Liver (tissue), 3 donors: ENCODE measurements at regions not wholly inside any gene's neighbourhood (a gene's known extent, or its start where the extent isn't known, plus 50 kb on each side); places are given as distances from the start of the nearest gene placed in this dataset.

Source experiments
- GABPA ChIP-seq, 2 donors: IDR thresholded peaks in 1 of 2; conservative IDR thresholded peaks in 1 of 2; 2 replicates each; pipeline ENCODE4 v1.6.1; 2016; ENCODE audit warnings: antibody characterized with exemption in 2 of 2, mild to moderate bottlenecking in 1 of 2, moderate library complexity in 1 of 2
- JUND ChIP-seq, 2 donors: IDR thresholded peaks; 2 replicates each; pipeline ENCODE4 v1.6.1; 2016; ENCODE audit warnings: antibody characterized with exemption in 2 of 2
- NR2F2 ChIP-seq: IDR thresholded peaks from 2 replicates; pipeline ENCODE4 v1.6.1; 2016; ENCODE audit warnings: antibody characterized with exemption
- TAF1 ChIP-seq: conservative IDR thresholded peaks from 2 replicates; pipeline ENCODE4 v1.6.1; 2016; ENCODE audit warnings: antibody characterized with exemption, mild to moderate bottlenecking
- TF ChIP-seq, protein P1 (sequence below): fragments of 150-350 bp; IDR thresholded peaks from 2 replicates; pipeline ENCODE4 v1.5.1; 2017; ENCODE audit warnings: improper control_type of control experiment, low read depth, low read length; ENCODE audit not compliant: missing input control
- TF ChIP-seq, protein P2 (sequence below): IDR thresholded peaks from 2 replicates; pipeline ENCODE4 v1.6.1; 2016; ENCODE audit warnings: antibody characterized with exemption, mild to moderate bottlenecking
- donor health status: healthy.
- donor health status: healthy.

DNA sequence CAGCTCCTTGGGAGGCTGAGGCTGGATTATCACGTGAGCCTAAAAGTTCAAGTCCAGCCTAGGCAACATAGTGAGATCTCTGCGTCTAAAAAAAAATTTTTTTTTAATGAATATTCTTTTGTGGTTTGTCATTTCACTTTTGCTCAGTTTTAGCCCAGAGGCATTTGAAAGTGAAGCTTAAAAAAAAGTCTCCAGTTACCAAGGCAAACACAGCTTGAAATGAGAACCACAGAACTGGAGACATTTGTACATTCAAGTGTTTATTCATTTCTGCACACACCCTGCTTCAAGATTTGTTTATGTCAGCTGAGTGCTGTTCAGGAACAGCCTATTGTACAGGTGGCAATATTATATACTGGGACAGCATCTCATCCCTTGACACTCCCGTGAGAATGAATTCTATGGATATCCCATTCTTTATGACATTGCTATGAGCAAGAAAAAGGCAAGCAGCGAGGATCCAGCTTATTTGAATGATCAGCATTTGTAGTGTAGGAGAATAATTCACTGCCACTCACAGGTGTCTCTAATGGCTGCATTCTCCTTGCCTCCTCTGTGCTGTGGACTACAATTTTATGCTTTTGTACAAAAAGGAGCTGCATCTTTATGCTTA is 444.8 kb upstream of the GRM7 start:
- TF ChIP-seq, protein P1, sequence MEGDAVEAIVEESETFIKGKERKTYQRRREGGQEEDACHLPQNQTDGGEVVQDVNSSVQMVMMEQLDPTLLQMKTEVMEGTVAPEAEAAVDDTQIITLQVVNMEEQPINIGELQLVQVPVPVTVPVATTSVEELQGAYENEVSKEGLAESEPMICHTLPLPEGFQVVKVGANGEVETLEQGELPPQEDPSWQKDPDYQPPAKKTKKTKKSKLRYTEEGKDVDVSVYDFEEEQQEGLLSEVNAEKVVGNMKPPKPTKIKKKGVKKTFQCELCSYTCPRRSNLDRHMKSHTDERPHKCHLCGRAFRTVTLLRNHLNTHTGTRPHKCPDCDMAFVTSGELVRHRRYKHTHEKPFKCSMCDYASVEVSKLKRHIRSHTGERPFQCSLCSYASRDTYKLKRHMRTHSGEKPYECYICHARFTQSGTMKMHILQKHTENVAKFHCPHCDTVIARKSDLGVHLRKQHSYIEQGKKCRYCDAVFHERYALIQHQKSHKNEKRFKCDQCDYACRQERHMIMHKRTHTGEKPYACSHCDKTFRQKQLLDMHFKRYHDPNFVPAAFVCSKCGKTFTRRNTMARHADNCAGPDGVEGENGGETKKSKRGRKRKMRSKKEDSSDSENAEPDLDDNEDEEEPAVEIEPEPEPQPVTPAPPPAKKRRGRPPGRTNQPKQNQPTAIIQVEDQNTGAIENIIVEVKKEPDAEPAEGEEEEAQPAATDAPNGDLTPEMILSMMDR = no peak
- TF ChIP-seq, protein P2, sequence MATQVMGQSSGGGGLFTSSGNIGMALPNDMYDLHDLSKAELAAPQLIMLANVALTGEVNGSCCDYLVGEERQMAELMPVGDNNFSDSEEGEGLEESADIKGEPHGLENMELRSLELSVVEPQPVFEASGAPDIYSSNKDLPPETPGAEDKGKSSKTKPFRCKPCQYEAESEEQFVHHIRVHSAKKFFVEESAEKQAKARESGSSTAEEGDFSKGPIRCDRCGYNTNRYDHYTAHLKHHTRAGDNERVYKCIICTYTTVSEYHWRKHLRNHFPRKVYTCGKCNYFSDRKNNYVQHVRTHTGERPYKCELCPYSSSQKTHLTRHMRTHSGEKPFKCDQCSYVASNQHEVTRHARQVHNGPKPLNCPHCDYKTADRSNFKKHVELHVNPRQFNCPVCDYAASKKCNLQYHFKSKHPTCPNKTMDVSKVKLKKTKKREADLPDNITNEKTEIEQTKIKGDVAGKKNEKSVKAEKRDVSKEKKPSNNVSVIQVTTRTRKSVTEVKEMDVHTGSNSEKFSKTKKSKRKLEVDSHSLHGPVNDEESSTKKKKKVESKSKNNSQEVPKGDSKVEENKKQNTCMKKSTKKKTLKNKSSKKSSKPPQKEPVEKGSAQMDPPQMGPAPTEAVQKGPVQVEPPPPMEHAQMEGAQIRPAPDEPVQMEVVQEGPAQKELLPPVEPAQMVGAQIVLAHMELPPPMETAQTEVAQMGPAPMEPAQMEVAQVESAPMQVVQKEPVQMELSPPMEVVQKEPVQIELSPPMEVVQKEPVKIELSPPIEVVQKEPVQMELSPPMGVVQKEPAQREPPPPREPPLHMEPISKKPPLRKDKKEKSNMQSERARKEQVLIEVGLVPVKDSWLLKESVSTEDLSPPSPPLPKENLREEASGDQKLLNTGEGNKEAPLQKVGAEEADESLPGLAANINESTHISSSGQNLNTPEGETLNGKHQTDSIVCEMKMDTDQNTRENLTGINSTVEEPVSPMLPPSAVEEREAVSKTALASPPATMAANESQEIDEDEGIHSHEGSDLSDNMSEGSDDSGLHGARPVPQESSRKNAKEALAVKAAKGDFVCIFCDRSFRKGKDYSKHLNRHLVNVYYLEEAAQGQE = no peak
- TF ChIP-seq NR2F2 = no peak
- no peak for TF ChIP-seq GABPA (IDR thresholded peaks at IDR 0.05 in 1 of 2, conservative IDR thresholded peaks at IDR 0.05 in 1 of 2)
- TF ChIP-seq TAF1 = no peak
- TF ChIP-seq JUND (IDR thresholded peaks at IDR 0.05) = no peak
